Spleen (tissue), 7 donors: ENCODE measurements at regions not wholly inside any gene's neighbourhood (a gene's known extent, or its start where the extent isn't known, plus 50 kb on each side); places are given as distances from the start of the nearest gene placed in this dataset.

ENCODE experiments used
- CTCF ChIP-seq, 11 experiments: fragments of 200-600 bp in 7 of 11; fragments of 450-650 bp in 4 of 11; sonication (generic) in 4 of 11; IDR thresholded peaks in 8 of 11; conservative IDR thresholded peaks in 3 of 11; 1 replicate in 7 of 11; 2 replicates in 4 of 11; pipeline versions ENCODE4 v1.4.0 to v1.8.0; 2016 to 2021; ENCODE audit warnings: antibody characterized with exemption in 11 of 11, inconsistent platforms in 4 of 11, mild to moderate bottlenecking in 1 of 11
- POLR2A ChIP-seq, 3 donors: fragments of 450-650 bp; IDR thresholded peaks; one replicate each; pipeline ENCODE4 v1.5.1; 2017; ENCODE audit warnings: antibody characterized with exemption in 3 of 3, mild to moderate bottlenecking in 1 of 3
- POLR2AphosphoS5 ChIP-seq, 3 donors: sonication (generic); formaldehyde crosslinking; IDR thresholded peaks; one replicate each; pipeline ENCODE4 v1.5.1; 2017; ENCODE audit warnings: antibody characterized with exemption in 3 of 3
- donor health status: DM: no; HTN: no; CAD: no; lungs with moderate emphysema.
- donor health status: DM: no; HTN: no; CAD: no.
- donor health status: DM: no; HTN: no; CAD: no.

- TF ChIP-seq CTCF (IDR thresholded peaks at IDR 0.05 in 8 of 11, conservative IDR thresholded peaks at IDR 0.05 in 3 of 11) (no peak), POLR2AphosphoS5 (IDR thresholded peaks at IDR 0.05) (no peak), POLR2A (IDR thresholded peaks at IDR 0.05) (no peak)
Observed at GRCh38 chr6:140370976-140371870, 996.8 kb upstream of the CITED2 start.
